Fibroblast of skin of right quadriceps (primary cell): ENCODE measurements at regions not wholly inside any gene's neighbourhood (a gene's known extent, or its start where the extent isn't known, plus 50 kb on each side); places are given as distances from the start of the nearest gene placed in this dataset.

Source experiments
- DNase-seq: peaks from one replicate; pipeline ENCODE4 v3.0.0-alpha.2; 2013

DNA sequence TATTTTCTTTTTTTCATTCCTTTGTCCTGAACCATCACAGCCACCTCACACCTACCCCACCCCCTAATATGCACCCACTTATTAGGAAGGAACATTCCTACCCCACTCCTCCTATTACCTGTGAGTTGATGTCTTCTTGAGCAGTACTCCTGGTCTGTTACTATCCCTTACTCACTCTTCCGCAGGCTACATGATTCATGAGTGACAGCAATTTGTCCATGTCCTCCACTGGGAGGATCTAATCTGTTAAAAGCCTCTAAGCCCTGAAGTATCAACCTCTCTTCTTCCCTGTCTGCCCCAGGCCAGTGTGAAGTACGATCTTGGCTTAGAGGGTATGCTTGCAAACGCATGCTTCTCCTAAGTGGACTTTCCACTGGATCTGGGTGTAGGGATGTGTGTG lies 75.6 kb upstream of the RFX8 start:
- no peak for DNase-seq

DNA sequence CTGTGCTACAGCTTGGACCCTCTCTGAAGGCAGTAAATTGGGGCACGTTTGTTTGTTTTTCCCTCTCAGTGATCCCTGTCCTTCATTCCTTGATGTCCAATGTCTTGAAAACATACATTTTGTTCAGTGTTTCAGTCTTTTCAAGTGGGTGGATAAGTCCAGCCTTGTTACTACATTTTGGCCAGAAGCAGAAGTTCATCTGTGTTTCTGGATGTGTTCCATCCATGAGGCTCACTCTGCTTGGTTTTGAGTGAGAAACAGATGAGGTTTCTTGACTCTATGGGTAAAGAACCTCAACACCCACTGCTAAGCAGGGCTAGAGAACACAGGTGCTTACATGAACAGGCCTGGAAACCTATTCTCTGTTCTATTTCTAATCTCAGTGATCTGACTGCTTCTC lies 74.5 kb upstream of the RFX8 start:
- no peak for DNase-seq

DNA sequence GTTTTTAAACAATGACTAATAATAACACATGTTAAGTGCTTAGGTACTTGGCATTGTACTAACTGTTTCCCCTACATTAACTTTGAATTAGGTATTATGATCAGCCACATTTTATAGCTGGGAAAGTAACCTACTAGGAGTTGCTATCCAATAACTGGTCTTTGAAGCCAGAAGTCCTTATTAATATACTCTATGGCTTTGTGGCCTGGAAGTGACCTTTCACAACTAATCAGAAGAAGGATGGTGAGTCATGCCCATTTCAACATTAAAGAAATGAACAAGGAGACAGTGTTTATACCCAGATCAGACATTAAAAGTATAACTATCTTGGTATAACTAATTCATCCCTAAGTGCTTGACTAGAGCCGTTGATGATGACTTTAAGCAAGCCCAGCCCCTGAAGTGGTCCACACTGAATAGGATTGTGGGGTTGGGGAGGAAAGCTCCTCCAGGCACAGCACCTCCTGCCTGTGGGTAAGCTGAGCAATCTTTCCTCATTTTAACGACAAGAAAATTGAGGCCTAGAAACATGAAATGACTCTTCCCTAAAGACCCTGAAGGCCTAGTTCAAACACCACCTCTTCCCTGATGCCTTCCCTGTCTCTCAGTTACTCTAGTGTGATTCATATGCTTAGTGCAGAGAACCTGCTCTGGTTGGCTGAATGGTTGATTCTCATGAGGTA lies 71.6 kb upstream of the RFX8 start:
- DNase-seq = peak; percentile 25

DNA sequence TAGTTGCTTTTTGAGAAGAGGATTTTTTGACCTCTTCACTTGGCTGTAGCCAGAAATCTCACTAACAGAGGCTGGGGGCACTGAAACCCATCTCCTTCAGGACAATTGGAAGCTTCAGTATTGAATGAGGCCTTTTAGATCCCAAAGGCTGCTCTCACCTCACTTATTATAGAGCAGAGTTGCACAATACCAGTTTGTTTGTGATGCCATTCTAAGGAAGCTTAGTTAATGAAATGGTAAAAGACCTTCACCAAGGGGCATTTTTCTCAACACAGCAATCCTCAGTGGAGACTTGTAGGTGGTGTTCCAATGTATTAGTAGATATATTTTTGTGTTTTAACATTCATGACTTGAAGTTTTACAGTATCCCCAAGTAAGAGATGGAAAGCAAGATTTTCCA lies 71.0 kb upstream of the RFX8 start:
- DNase-seq = no peak

DNA sequence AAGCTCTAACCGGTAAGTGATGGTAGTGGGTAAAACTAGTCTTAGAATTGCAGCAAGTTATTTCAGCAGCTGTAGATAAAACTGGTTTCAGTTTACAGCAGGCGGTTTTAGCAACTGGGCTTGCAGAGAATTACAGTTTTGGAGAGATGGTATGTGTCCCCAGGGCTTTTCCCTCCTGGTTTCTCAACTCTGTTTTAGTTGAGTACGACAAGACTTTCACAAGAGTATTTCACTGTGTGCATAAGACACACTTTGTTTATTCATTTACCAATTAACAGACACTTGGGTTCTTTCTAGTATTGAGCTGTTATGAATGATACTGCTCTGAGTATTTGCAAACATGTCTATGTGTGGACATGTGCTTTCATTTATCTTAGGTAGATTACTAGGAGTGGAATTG lies 65.6 kb upstream of the RFX8 start:
- peak; percentile 65 for DNase-seq

DNA sequence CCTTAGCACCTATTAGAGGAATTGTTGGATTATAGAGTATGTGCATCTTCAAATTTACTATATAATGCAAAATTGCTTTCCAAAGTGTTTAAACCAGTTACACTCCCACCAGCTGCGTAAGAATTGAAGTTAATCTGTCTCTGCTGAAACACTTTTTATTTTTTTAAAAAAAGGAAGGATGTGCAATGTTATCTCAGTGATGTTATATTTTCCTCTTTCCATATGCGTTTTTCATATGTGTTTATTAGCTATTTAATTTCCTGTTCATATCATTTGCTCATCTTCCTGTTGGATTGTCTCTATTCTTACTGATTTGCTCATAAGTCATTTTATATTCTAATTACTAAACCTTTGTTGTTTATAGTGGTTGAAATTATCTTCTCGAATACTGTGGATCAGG lies 63.2 kb upstream of the RFX8 start:
- DNase-seq = no peak

DNA sequence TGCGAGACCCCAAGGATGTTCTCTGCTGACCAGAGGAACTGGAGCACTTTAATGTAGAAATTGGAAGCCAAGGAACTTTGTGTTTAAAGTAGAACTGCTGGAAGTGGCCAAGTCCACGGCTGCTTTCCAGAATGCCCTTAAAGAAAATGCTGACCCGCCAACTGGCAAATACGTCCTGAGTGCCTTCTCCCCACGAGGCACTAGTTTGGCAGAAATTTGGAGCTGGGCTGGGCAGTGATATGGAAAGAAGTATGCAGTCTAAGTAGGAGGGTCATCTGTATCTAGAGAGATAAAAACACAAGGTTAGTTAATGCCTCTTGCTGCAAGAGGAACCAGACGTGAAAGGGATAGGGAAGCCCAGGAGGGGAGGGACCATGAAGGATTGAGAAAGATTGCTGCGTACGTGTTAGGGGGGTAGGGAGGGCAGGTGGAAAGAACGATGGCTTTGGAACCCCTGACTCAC lies 59.3 kb upstream of the RFX8 start:
- DNase-seq = no peak

DNA sequence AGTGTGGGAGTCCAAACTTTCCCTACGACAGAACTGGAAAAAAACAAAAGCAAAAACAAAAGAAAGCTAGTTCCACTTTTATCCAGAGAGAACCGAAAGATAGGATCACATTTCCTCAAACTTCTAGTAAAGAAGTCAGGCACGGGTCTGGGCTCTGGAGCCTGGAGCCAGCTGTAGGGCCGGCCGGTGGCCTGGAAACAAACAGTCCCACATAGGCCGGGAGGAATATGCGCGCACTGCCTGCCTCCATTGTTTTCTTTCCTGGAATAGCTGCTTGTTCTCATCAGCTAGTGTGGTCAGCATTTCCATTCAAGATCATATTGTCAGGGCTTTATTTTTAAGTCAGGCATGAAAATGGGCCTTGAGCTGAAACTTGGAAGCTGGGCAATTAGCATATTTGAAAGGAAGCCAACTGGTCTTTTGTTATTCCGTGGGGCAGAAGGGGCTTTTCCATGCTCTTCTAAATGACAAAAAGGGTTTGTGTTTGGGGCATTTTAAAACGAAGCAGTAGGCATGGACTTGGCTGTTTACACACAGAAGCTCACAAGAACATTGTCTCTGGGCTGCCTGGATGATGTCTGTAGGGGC lies 58.7 kb upstream of the RFX8 start:
- no peak for DNase-seq

DNA sequence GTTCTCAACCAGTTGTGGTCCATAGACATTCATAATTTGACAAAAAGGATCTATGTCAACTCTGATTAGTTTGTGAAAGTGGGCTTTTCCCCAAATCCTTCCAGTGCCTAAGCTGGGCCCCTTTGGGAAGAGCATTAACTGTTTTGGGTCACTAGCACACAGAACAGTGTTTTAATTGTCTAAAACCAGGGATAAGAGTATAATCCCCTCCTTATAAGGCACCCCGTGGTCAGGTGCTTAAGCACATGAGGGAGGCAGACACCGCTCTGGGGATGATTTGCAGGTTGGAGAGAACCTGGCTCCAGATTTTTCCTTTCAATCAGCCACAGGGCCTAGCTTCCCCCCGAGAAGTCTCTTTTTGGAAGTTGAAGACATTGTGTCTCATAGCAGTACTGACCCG lies 53.6 kb upstream of the RFX8 start:
- DNase-seq = no peak

DNA sequence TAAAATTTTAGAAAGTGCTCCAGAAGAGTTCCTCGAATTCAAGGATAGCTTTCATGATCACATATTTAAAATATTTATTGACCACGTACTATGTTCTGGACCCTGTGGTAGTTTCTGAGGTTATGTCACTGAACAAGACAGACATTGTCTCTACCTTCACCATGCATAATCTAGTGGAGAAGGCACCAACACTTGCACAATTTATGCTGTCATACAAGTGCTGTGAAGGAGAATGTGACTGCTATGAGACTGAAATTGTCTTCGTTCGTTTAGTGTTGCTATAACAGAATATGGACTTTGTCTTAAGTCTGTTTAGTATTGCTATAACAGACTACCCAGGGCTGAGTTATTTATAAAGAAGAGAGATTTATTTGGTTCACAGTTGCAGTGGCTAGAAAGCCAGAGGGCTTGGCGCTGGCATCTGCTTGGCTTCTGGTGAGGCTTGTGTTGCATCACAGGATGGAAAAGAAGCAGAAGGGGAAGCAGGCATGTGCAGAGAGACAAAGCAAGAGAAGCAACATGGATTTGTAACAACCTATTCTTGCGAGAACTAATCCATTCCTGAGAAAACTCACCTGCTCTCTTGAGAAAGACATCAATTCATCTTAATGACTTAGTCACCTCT lies 50.0 kb upstream of the RFX8 start:
- no peak for DNase-seq
